GM21786 (cell line): ENCODE measurements at regions not wholly inside any gene's neighbourhood (a gene's known extent, or its start where the extent isn't known, plus 50 kb on each side); places are given as distances from the start of the nearest gene placed in this dataset.

Experiments used
- ATAC-seq: cut with Tn5 transposase; IDR thresholded peaks from one replicate; pipeline ENCODE4 v1.9.1; 2021; ENCODE audit not compliant: unreplicated experiment

- ATAC-seq = no peak
Measured at GRCh38 chr4:112845386-112845785, 204.1 kb upstream of the ANK2 start.

- ATAC-seq = no peak
Measured at GRCh38 chr4:112847045-112847444, 202.4 kb upstream of the ANK2 start.

- no peak for ATAC-seq
Measured at GRCh38 chr4:112847781-112848180, 201.7 kb upstream of the ANK2 start.

GRCh38 chr4:112848911-112849310 lies 200.5 kb upstream of the ANK2 start:
- ATAC-seq = no peak

GRCh38 chr4:112852601-112853000 lies 196.9 kb upstream of the ANK2 start:
- no peak for ATAC-seq

GRCh38 chr4:112853662-112854256 lies 195.7 kb upstream of the ANK2 start:
- ATAC-seq = no peak

GRCh38 chr4:112854420-112854819 lies 195.0 kb upstream of the ANK2 start:
- no peak for ATAC-seq

GRCh38 chr4:112855058-112855457 lies 194.4 kb upstream of the ANK2 start:
- ATAC-seq = no peak

GRCh38 chr4:112857461-112857860 lies 192.0 kb upstream of the ANK2 start:
- no peak for ATAC-seq

GRCh38 chr4:112858751-112859150 lies 190.7 kb upstream of the ANK2 start:
- no peak for ATAC-seq

- no peak for ATAC-seq
Measured at GRCh38 chr4:112859456-112860184, 189.8 kb upstream of the ANK2 start.

- no peak for ATAC-seq
Measured at GRCh38 chr4:112860830-112861690, 188.4 kb upstream of the ANK2 start.

GRCh38 chr4:112861691-112862674 lies 187.5 kb upstream of the ANK2 start:
- ATAC-seq = no peak

- no peak for ATAC-seq
Measured at GRCh38 chr4:112865443-112865842, 184.0 kb upstream of the ANK2 start.

GRCh38 chr4:112876316-112876715 lies 173.1 kb upstream of the ANK2 start:
- ATAC-seq = no peak

- no peak for ATAC-seq
Measured at GRCh38 chr4:112881842-112882241, 167.6 kb upstream of the ANK2 start.

- no peak for ATAC-seq
Measured at GRCh38 chr4:112882286-112882685, 167.2 kb upstream of the ANK2 start.

- ATAC-seq = no peak
Measured at GRCh38 chr4:112884406-112884805, 165.0 kb upstream of the ANK2 start.

- no peak for ATAC-seq
Measured at GRCh38 chr4:112885897-112886296, 163.6 kb upstream of the ANK2 start.

GRCh38 chr4:112888622-112889021 lies 160.8 kb upstream of the ANK2 start:
- no peak for ATAC-seq

- ATAC-seq = no peak
Measured at GRCh38 chr4:112889199-112889598, 160.3 kb upstream of the ANK2 start.
